ENCODE measurements at regions not wholly inside any gene's neighbourhood (a gene's known extent, or its start where the extent isn't known, plus 50 kb on each side); places are given as distances from the start of the nearest gene placed in this dataset.

- DNase-seq (ENCODE audit: low read depth in 6 of 9, low spot score in 9 of 9), result no peak
- 88% methylated on average over 5 of the region's 5 CpGs for WGBS
- Histone ChIP-seq H3K4me3 (ENCODE audit: low read length in 2 of 2) (no peak overlapping the region), H3K27ac (ENCODE audit: low read depth in 1 of 2, low read length in 1 of 2) (no peak overlapping the region), H3K36me3 (ENCODE audit: control insufficient read depth in 2 of 2, insufficient read depth in 2 of 2, low read length in 1 of 2) (no peaks in the 10 kb centered on the region), H3K4me1 (ENCODE audit: control insufficient read depth in 2 of 2, insufficient read depth in 2 of 2, low read length in 2 of 2) (peaks cover 29 to 39% of the 10 kb centered on the region in 2 donors), H3K9me3 (ENCODE audit: control insufficient read depth in 2 of 2, insufficient read depth in 1 of 2, low read length in 1 of 2) (peaks cover 0 to 13% of the 10 kb centered on the region in 2 donors), H3K27me3 (ENCODE audit: control insufficient read depth in 2 of 2, insufficient read depth in 1 of 2, low read length in 1 of 2) (no peaks in the 10 kb centered on the region)
These were observed 396.3 kb upstream of the PROK2 start for GRCh38 chr3:72181251-72181650.

GRCh38 chr3:72180405-72180804 is 395.5 kb upstream of the PROK2 start:
- 95% methylated on average over 1 of the region's 1 CpG for WGBS
- H3K4me3 ChIP-seq (ENCODE audit: low read length in 2 of 2), result no peak overlapping the region
- H3K27ac ChIP-seq (ENCODE audit: low read depth in 1 of 2, low read length in 1 of 2), result no peak overlapping the region
- DNase-seq (ENCODE audit: low read depth in 6 of 9, low spot score in 9 of 9), result no peak
- peaks cover 28 to 44% of the 10 kb centered on the region in 2 donors for H3K4me1 ChIP-seq (ENCODE audit: control insufficient read depth in 2 of 2, insufficient read depth in 2 of 2, low read length in 2 of 2)
- no peaks in the 10 kb centered on the region for H3K36me3 ChIP-seq (ENCODE audit: control insufficient read depth in 2 of 2, insufficient read depth in 2 of 2, low read length in 1 of 2)
- H3K9me3 ChIP-seq (ENCODE audit: control insufficient read depth in 2 of 2, insufficient read depth in 1 of 2, low read length in 1 of 2), result peaks cover 0 to 13% of the 10 kb centered on the region in 2 donors
- H3K27me3 ChIP-seq (ENCODE audit: control insufficient read depth in 2 of 2, insufficient read depth in 1 of 2, low read length in 1 of 2), result no peaks in the 10 kb centered on the region

GRCh38 chr3:72179107-72179464 is 394.1 kb upstream of the PROK2 start:
- peaks cover 28 to 47% of the 10 kb centered on the region in 2 donors for H3K4me1 ChIP-seq (ENCODE audit: control insufficient read depth in 2 of 2, insufficient read depth in 2 of 2, low read length in 2 of 2)
- H3K4me3 ChIP-seq (ENCODE audit: low read length in 2 of 2), result no peak overlapping the region
- peaks cover 0 to 13% of the 10 kb centered on the region in 2 donors for H3K9me3 ChIP-seq (ENCODE audit: control insufficient read depth in 2 of 2, insufficient read depth in 1 of 2, low read length in 1 of 2)
- no peaks in the 10 kb centered on the region for H3K27me3 ChIP-seq (ENCODE audit: control insufficient read depth in 2 of 2, insufficient read depth in 1 of 2, low read length in 1 of 2)
- no peak for DNase-seq (ENCODE audit: low read depth in 6 of 9, low spot score in 9 of 9)
- peak overlapping the region in 1 of 2 donors; percentile 57 for H3K27ac ChIP-seq (ENCODE audit: low read depth in 1 of 2, low read length in 1 of 2)
- H3K36me3 ChIP-seq (ENCODE audit: control insufficient read depth in 2 of 2, insufficient read depth in 2 of 2, low read length in 1 of 2), result no peaks in the 10 kb centered on the region
- 96% methylated on average over 7 of the region's 7 CpGs for WGBS

- DNase-seq (ENCODE audit: low read depth in 6 of 9, low spot score in 9 of 9), result peak in 3 of 9 donors; percentile 48 to 64 (median 54)
- Histone ChIP-seq H3K4me1 (ENCODE audit: control insufficient read depth in 2 of 2, insufficient read depth in 2 of 2, low read length in 2 of 2) (peaks cover 28 to 47% of the 10 kb centered on the region in 2 donors), H3K36me3 (ENCODE audit: control insufficient read depth in 2 of 2, insufficient read depth in 2 of 2, low read length in 1 of 2) (no peaks in the 10 kb centered on the region), H3K9me3 (ENCODE audit: control insufficient read depth in 2 of 2, insufficient read depth in 1 of 2, low read length in 1 of 2) (peaks cover 0 to 13% of the 10 kb centered on the region in 2 donors), H3K4me3 (ENCODE audit: low read length in 2 of 2) (no peak overlapping the region), H3K27ac (ENCODE audit: low read depth in 1 of 2, low read length in 1 of 2) (peak overlapping the region in 1 of 2 donors; percentile 57), H3K27me3 (ENCODE audit: control insufficient read depth in 2 of 2, insufficient read depth in 1 of 2, low read length in 1 of 2) (no peaks in the 10 kb centered on the region)
- 51% methylated on average over 3 of the region's 3 CpGs for WGBS
These were observed 393.6 kb upstream of the PROK2 start for GRCh38 chr3:72178463-72179106.

- no peaks in the 10 kb centered on the region for H3K27me3 ChIP-seq (ENCODE audit: control insufficient read depth in 2 of 2, insufficient read depth in 1 of 2, low read length in 1 of 2)
- peak overlapping the region; percentile 10 to 17 for H3K4me3 ChIP-seq (ENCODE audit: low read length in 2 of 2)
- 16% methylated on average over 36 of the region's 36 CpGs for WGBS
These were observed 392.4 kb upstream of the PROK2 start for GRCh38 chr3:72177075-72178050.

GRCh38 chr3:72176537-72177041 is 391.6 kb upstream of the PROK2 start:
- peak overlapping the region; percentile 31 to 82 for H3K27ac ChIP-seq (ENCODE audit: low read depth in 1 of 2, low read length in 1 of 2)
- no peaks in the 10 kb centered on the region for H3K36me3 ChIP-seq (ENCODE audit: control insufficient read depth in 2 of 2, insufficient read depth in 2 of 2, low read length in 1 of 2)
- H3K4me1 ChIP-seq (ENCODE audit: control insufficient read depth in 2 of 2, insufficient read depth in 2 of 2, low read length in 2 of 2), result peaks cover 28 to 40% of the 10 kb centered on the region in 2 donors
- H3K9me3 ChIP-seq (ENCODE audit: control insufficient read depth in 2 of 2, insufficient read depth in 1 of 2, low read length in 1 of 2), result peaks cover 0 to 10% of the 10 kb centered on the region in 2 donors
- WGBS, result 41% methylated on average over 8 of the region's 8 CpGs
- DNase-seq (ENCODE audit: low read depth in 6 of 9, low spot score in 9 of 9), result peak in 6 of 9 donors; percentile 47 to 84 (median 52)
- peak overlapping the region in 1 of 2 donors; percentile 4 for H3K4me3 ChIP-seq (ENCODE audit: low read length in 2 of 2)
- no peaks in the 10 kb centered on the region for H3K27me3 ChIP-seq (ENCODE audit: control insufficient read depth in 2 of 2, insufficient read depth in 1 of 2, low read length in 1 of 2)

More at GRCh38 chr3:72177075-72178050, 392.4 kb upstream of the PROK2 start:
- peak overlapping the region; percentile 31 to 82 for H3K27ac ChIP-seq (ENCODE audit: low read depth in 1 of 2, low read length in 1 of 2)
- no peaks in the 10 kb centered on the region for H3K36me3 ChIP-seq (ENCODE audit: control insufficient read depth in 2 of 2, insufficient read depth in 2 of 2, low read length in 1 of 2)
- peak in 4 of 9 donors; percentile 39 to 66 (median 53) for DNase-seq (ENCODE audit: low read depth in 6 of 9, low spot score in 9 of 9)
- peaks cover 28 to 40% of the 10 kb centered on the region in 2 donors for H3K4me1 ChIP-seq (ENCODE audit: control insufficient read depth in 2 of 2, insufficient read depth in 2 of 2, low read length in 2 of 2)
- H3K9me3 ChIP-seq (ENCODE audit: control insufficient read depth in 2 of 2, insufficient read depth in 1 of 2, low read length in 1 of 2), result peaks cover 0 to 10% of the 10 kb centered on the region in 2 donors

GRCh38 chr3:72175296-72175858 is 390.4 kb upstream of the PROK2 start:
- no peak overlapping the region for H3K27ac ChIP-seq (ENCODE audit: low read depth in 1 of 2, low read length in 1 of 2)
- no peaks in the 10 kb centered on the region for H3K27me3 ChIP-seq (ENCODE audit: control insufficient read depth in 2 of 2, insufficient read depth in 1 of 2, low read length in 1 of 2)
- peaks cover 28 to 40% of the 10 kb centered on the region in 2 donors for H3K4me1 ChIP-seq (ENCODE audit: control insufficient read depth in 2 of 2, insufficient read depth in 2 of 2, low read length in 2 of 2)
- no peaks in the 10 kb centered on the region for H3K36me3 ChIP-seq (ENCODE audit: control insufficient read depth in 2 of 2, insufficient read depth in 2 of 2, low read length in 1 of 2)
- WGBS, result 97% methylated on average over 6 of the region's 6 CpGs
- no peak overlapping the region for H3K4me3 ChIP-seq (ENCODE audit: low read length in 2 of 2)
- no peak for DNase-seq (ENCODE audit: low read depth in 6 of 9, low spot score in 9 of 9)
- peaks cover 0 to 10% of the 10 kb centered on the region in 2 donors for H3K9me3 ChIP-seq (ENCODE audit: control insufficient read depth in 2 of 2, insufficient read depth in 1 of 2, low read length in 1 of 2)

GRCh38 chr3:72174890-72175289 is 389.9 kb upstream of the PROK2 start:
- DNase-seq (ENCODE audit: low read depth in 6 of 9, low spot score in 9 of 9), result no peak
- Histone ChIP-seq H3K27me3 (ENCODE audit: control insufficient read depth in 2 of 2, insufficient read depth in 1 of 2, low read length in 1 of 2) (no peaks in the 10 kb centered on the region), H3K4me1 (ENCODE audit: control insufficient read depth in 2 of 2, insufficient read depth in 2 of 2, low read length in 2 of 2) (peaks cover 29 to 40% of the 10 kb centered on the region in 2 donors), H3K4me3 (ENCODE audit: low read length in 2 of 2) (no peak overlapping the region), H3K9me3 (ENCODE audit: control insufficient read depth in 2 of 2, insufficient read depth in 1 of 2, low read length in 1 of 2) (peaks cover 0 to 10% of the 10 kb centered on the region in 2 donors), H3K36me3 (ENCODE audit: control insufficient read depth in 2 of 2, insufficient read depth in 2 of 2, low read length in 1 of 2) (no peaks in the 10 kb centered on the region), H3K27ac (ENCODE audit: low read depth in 1 of 2, low read length in 1 of 2) (no peak overlapping the region)
- WGBS, result 79% methylated on average over 5 of the region's 5 CpGs

Data from thymus (tissue), 11 donors.